ENCODE measurements at regions not wholly inside any gene's neighbourhood (a gene's known extent, or its start where the extent isn't known, plus 50 kb on each side); places are given as distances from the start of the nearest gene placed in this dataset.
A peak's percentile ranks its signal among the peaks of the same experiment; 100 is the strongest.

DNA sequence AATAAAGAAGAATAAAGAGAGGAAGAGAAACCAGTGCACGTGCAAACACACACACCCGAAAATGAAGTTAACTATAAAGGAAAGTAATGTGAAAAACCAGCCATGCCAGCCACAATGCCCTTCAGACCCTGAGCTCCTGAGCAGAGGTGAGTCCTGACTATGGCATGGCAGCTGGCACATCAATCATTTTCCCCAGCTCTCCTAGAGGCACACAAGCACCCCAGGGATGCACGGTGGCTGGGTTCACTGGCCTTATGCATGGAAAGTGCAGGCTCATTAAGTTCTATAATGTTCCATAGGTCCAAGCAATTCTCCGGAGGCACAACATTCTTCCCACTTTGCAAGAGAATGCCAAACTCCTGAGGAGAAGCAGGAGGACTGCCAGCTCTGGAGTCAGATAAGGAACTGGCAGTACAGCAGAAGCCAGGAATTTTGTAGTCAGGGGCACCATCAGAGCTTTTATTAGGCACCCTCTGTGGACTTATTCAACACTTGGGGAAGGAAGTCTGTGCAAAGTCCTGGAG, 175.0 kb upstream of the PRDM1 start:
- TF ChIP-seq CTCF (IDR thresholded peaks at IDR 0.05; ENCODE audit: insufficient read depth, low read length, poor library complexity, severe bottlenecking), result no peak
- DNase-seq (ENCODE audit: low read depth), result no peak

DNA sequence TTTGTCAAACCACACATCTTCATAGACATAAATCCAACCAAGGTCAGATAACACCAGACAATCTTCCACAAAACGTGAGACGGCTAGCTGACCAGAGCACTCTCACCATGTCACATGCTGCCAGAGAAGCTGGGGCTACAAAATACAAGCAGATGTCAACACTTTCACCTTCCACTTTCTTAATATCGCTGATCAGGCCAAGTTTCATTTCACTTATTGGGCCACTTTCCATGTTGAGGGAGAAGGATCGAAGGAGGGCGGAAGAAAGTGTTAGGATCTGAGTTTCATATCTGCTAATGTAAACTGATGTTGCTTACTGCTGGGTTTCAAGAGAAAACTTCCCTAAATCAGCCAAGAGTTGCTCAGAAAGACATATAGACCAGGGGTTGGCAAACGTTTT, 177.0 kb upstream of the PRDM1 start:
- no peak for DNase-seq (ENCODE audit: low read depth)
- Histone ChIP-seq H3K36me3 (ENCODE audit: control insufficient read depth, insufficient read depth, low read length) (no peaks in the 10 kb centered on the region), H3K4me3 (ENCODE audit: low read depth, low read length) (no peak overlapping the region), H3K27me3 (ENCODE audit: control insufficient read depth, insufficient read depth, low read length) (no peaks in the 10 kb centered on the region)
- TF ChIP-seq CTCF (IDR thresholded peaks at IDR 0.05; ENCODE audit: insufficient read depth, low read length, poor library complexity, severe bottlenecking), result no peak

More for the DNA sequence above, 175.0 kb upstream of the PRDM1 start:
- H3K36me3 ChIP-seq (ENCODE audit: control insufficient read depth, insufficient read depth, low read length), result no peaks in the 10 kb centered on the region
- H3K4me3 ChIP-seq (ENCODE audit: low read depth, low read length), result no peak overlapping the region
- H3K27me3 ChIP-seq (ENCODE audit: control insufficient read depth, insufficient read depth, low read length), result no peaks in the 10 kb centered on the region

DNA sequence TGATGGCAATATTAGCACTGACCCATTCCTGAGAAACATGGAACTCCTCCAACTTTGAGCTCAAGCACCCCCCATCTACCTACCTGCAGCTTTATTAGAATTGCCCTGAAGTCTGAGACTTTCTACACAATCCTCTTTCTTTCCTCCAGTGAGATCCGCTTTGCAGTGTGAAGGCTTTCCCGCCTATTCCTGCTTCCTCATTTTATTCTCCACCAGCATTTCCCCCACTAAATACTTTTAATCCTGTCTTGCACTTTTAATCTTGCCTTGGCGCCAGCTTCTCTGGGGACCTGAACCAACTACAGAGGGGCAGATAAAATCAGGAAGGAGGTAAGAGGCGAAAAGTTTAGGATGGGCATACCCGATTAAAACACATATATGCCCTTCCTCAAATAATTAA, 178.1 kb upstream of the PRDM1 start:
- H3K4me3 ChIP-seq (ENCODE audit: low read depth, low read length), result no peak overlapping the region
- TF ChIP-seq CTCF (IDR thresholded peaks at IDR 0.05; ENCODE audit: insufficient read depth, low read length, poor library complexity, severe bottlenecking), result no peak
- no peak for DNase-seq (ENCODE audit: low read depth)
- no peaks in the 10 kb centered on the region for H3K27me3 ChIP-seq (ENCODE audit: control insufficient read depth, insufficient read depth, low read length)
- H3K36me3 ChIP-seq (ENCODE audit: control insufficient read depth, insufficient read depth, low read length), result no peaks in the 10 kb centered on the region

GRCh38 chr6:105907301-105907700, 178.8 kb upstream of the PRDM1 start:
- H3K27me3 ChIP-seq (ENCODE audit: control insufficient read depth, insufficient read depth, low read length), result no peaks in the 10 kb centered on the region
- DNase-seq (ENCODE audit: low read depth), result no peak
- TF ChIP-seq CTCF (IDR thresholded peaks at IDR 0.05; ENCODE audit: insufficient read depth, low read length, poor library complexity, severe bottlenecking), result no peak

GRCh38 chr6:105902401-105903031, 183.6 kb upstream of the PRDM1 start:
- DNase-seq (ENCODE audit: low read depth), result peak; percentile 25
- TF ChIP-seq CTCF (IDR thresholded peaks at IDR 0.05; ENCODE audit: insufficient read depth, low read length, poor library complexity, severe bottlenecking), result no peak
- no peak overlapping the region for H3K4me3 ChIP-seq (ENCODE audit: low read depth, low read length)
- no peaks in the 10 kb centered on the region for H3K36me3 ChIP-seq (ENCODE audit: control insufficient read depth, insufficient read depth, low read length)
- H3K27me3 ChIP-seq (ENCODE audit: control insufficient read depth, insufficient read depth, low read length), result no peaks in the 10 kb centered on the region

More at GRCh38 chr6:105907301-105907700, 178.8 kb upstream of the PRDM1 start:
- Histone ChIP-seq H3K36me3 (ENCODE audit: control insufficient read depth, insufficient read depth, low read length) (no peaks in the 10 kb centered on the region), H3K4me3 (ENCODE audit: low read depth, low read length) (no peak overlapping the region)

DNA sequence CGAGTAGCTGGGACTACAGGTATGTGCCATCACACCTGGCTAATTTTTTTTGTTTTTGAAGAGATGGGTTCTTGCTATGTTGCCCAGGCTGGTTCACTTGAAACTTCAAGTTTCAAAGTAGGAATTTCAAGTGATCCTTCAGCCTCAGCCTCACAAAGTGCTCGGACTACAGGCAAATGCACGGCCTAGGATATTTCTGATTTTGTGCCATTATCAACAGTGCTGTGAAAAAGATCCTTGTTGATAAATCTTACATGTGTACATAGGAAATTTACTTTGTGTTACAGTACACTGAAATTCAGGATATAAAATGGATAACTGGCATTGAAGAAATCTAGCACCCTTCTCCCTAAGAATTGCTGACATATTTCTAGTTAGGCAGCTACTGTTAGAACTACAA, 184.6 kb upstream of the PRDM1 start:
- Histone ChIP-seq H3K36me3 (ENCODE audit: control insufficient read depth, insufficient read depth, low read length) (no peaks in the 10 kb centered on the region), H3K27me3 (ENCODE audit: control insufficient read depth, insufficient read depth, low read length) (no peaks in the 10 kb centered on the region), H3K4me3 (ENCODE audit: low read depth, low read length) (no peak overlapping the region)
- no peak for DNase-seq (ENCODE audit: low read depth)
- no peak for TF ChIP-seq CTCF (IDR thresholded peaks at IDR 0.05; ENCODE audit: insufficient read depth, low read length, poor library complexity, severe bottlenecking)
